Aorta (tissue), 5 donors: ENCODE measurements at regions not wholly inside any gene's neighbourhood (a gene's known extent, or its start where the extent isn't known, plus 50 kb on each side); places are given as distances from the start of the nearest gene placed in this dataset.

Experiments used
- ATAC-seq: fragments of 200-7000 bp; cut with Tn5 transposase; one replicate; pipeline ENCODE4 v1.9.1; 2022; ENCODE audit warnings: moderate library complexity; ENCODE audit not compliant: low FRiP score
- DNase-seq, 2 donors: peaks; one replicate each; pipeline ENCODE4 v3.0.0-alpha.2; 2020
- H3K27ac ChIP-seq, 2 donors: one replicate each; pipeline ENCODE4 v1.5.1; 2013; ENCODE audit warnings: low read length in 2 of 2, mild to moderate bottlenecking in 2 of 2, moderate library complexity in 2 of 2, control low read depth in 1 of 2, inconsistent platforms in 1 of 2, low read depth in 1 of 2
- H3K27me3 ChIP-seq, 2 donors: one replicate each; pipeline ENCODE4 v1.6.1; 2013; ENCODE audit warnings: control low read depth in 1 of 2, low read length in 1 of 2, mild to moderate bottlenecking in 1 of 2, moderate library complexity in 1 of 2; ENCODE audit not compliant: insufficient read depth in 2 of 2, control insufficient read depth in 1 of 2
- H3K36me3 ChIP-seq, 2 donors: one replicate each; pipeline ENCODE4 v1.6.1; 2013; ENCODE audit warnings: control low read depth in 1 of 2, low read length in 1 of 2, mild to moderate bottlenecking in 1 of 2; ENCODE audit not compliant: insufficient read depth in 2 of 2, control insufficient read depth in 1 of 2
- H3K4me1 ChIP-seq, 2 donors: one replicate each; pipeline ENCODE4 v1.6.1; 2013; ENCODE audit warnings: low read length in 2 of 2, control low read depth in 1 of 2, mild to moderate bottlenecking in 1 of 2, moderate library complexity in 1 of 2; ENCODE audit not compliant: insufficient read depth in 2 of 2, control insufficient read depth in 1 of 2
- H3K4me3 ChIP-seq, 2 donors: one replicate each; pipeline ENCODE4 v1.5.1; 2013; ENCODE audit warnings: low read length in 2 of 2, control low read depth in 1 of 2, mild to moderate bottlenecking in 1 of 2
- H3K9me3 ChIP-seq: one replicate; pipeline ENCODE4 v1.6.1; 2013; ENCODE audit warnings: mild to moderate bottlenecking, low read length; ENCODE audit not compliant: control insufficient read depth
- WGBS, 2 donors: extraction: QIAGEN DNeasy Blood & Tissue Kit; methylation state at CpG; one replicate each; pipeline ENCODE4 v1.1.7; 2013; 5-methylcytosine and 5-hydroxymethylcytosine counted together
- intact Hi-C, 2 donors: fragments of 100-400 bp; cut with DNase I; formaldehyde crosslinking; loops; one replicate each; pipeline versions ENCODE4 v1.14.2 to v1.15.0; 2022
- donor health status: healthy with polysubstance abuse.
- donor health status: Bipolar disorder and iron deficiency.
- donor health status: DM: no; HTN: no; CAD: no.
- donor health status: DM: no; HTN: no; CAD: no.
- donor health status: DM: yes; HTN: yes; CAD: no.

GRCh38 chr9:136611606-136612005 lies 51.1 kb upstream of the EGFL7 start:
- intact Hi-C loops = no loop called here
- Histone ChIP-seq H3K9me3 (no peaks in the 10 kb centered on the region), H3K27me3 (no peaks in the 10 kb centered on the region), H3K36me3 (no peaks in the 10 kb centered on the region), H3K27ac (no peak overlapping the region), H3K4me3 (no peak overlapping the region), H3K4me1 (no peaks in the 10 kb centered on the region)
- ATAC-seq (no peak), DNase-seq (no peak)
- WGBS, 2 donors = 95 to 96% methylated on average over 24 of the region's 24 CpGs

GRCh38 chr9:136611119-136611518 lies 51.6 kb upstream of the EGFL7 start:
- H3K36me3 ChIP-seq = no peaks in the 10 kb centered on the region
- no peaks in the 10 kb centered on the region for H3K4me1 ChIP-seq
- WGBS, 2 donors = 91 to 93% methylated on average over 8 to 11 of the region's 11 CpGs
- no peak overlapping the region for H3K4me3 ChIP-seq
- DNase-seq (no peak), ATAC-seq (no peak)
- intact Hi-C loops = no loop called here
- no peak overlapping the region for H3K27ac ChIP-seq
- H3K27me3 ChIP-seq = no peaks in the 10 kb centered on the region
- no peaks in the 10 kb centered on the region for H3K9me3 ChIP-seq

DNA sequence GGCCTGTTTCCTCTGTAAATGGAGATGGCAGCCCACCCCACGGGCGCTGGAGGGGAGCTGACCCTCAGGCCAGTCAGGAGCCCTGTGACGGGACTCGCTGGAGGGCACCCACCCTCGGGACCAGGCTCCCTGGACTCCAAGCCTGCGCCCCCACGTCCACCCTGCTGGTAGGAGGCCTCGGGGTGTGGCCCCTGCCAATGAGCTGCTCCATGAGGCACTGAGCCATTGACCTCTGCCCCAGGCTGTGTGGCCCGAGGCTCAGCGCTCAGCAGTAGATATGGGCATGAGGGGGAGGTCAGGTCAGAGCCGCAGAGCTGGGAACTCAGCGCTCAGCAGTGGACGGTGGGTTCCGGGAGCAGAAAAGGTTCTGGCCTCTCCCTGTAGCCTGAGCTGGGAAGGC lies 52.3 kb upstream of the EGFL7 start:
- H3K27me3 ChIP-seq = no peaks in the 10 kb centered on the region
- H3K9me3 ChIP-seq = no peaks in the 10 kb centered on the region
- ATAC-seq = no peak
- H3K4me3 ChIP-seq = no peak overlapping the region
- WGBS, 2 donors = 87% methylated on average over 14 of the region's 14 CpGs
- DNase-seq = no peak
- H3K4me1 ChIP-seq = no peaks in the 10 kb centered on the region
- H3K36me3 ChIP-seq = no peaks in the 10 kb centered on the region
- intact Hi-C loops = no loop called here
- H3K27ac ChIP-seq = no peak overlapping the region

DNA sequence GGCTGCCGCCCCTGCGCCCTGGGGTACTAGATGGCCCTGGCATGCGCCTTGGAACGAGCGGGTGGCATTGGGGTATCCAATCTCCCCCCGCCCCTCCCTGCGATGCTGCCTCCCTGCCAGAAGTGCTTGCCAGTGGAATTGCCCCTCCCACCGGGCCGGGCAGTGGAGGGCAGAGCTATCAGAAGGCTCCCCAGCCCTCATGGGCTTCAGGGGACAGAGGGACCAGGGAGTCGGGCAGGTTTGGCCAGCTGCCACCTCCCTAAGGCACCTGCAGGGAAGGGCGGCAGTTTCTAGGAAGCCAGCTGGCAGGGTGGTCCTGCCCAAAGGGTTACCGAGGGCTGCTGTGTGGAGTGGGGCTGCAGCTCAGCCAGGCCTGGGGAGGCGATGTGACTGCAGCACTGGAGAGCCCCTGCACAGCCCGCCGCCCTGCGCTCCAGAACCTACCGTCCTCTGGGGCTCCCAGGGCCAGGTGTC lies 52.8 kb upstream of the EGFL7 start:
- ATAC-seq (no peak), DNase-seq (no peak)
- H3K27ac ChIP-seq = no peak overlapping the region
- no peak overlapping the region for H3K4me3 ChIP-seq
- no peaks in the 10 kb centered on the region for H3K9me3 ChIP-seq
- 78 to 82% methylated on average over 17 of the region's 17 CpGs for WGBS, 2 donors
- H3K27me3 ChIP-seq = no peaks in the 10 kb centered on the region
- no peaks in the 10 kb centered on the region for H3K4me1 ChIP-seq
- intact Hi-C loops = loop anchor here in 1 of 2 donors (5.0 kb wide), 1 partner anchor 63 kb away; the partner anchor contains the start of gene NOTCH1
- H3K36me3 ChIP-seq = no peaks in the 10 kb centered on the region

- Histone ChIP-seq H3K36me3 (no peaks in the 10 kb centered on the region), H3K4me3 (no peak overlapping the region), H3K27me3 (no peaks in the 10 kb centered on the region), H3K4me1 (no peaks in the 10 kb centered on the region), H3K27ac (no peak overlapping the region), H3K9me3 (no peaks in the 10 kb centered on the region)
- no peak for ATAC-seq
- intact Hi-C loops = loop anchor here in 1 of 2 donors (5.0 kb wide), 1 partner anchor 62 kb away; the partner anchor contains the start of gene NOTCH1
- WGBS, 2 donors = 93 to 94% methylated on average over 5 to 6 of the region's 6 CpGs
- DNase-seq = no peak
Measured at GRCh38 chr9:136609160-136609475, 53.6 kb upstream of the EGFL7 start.

DNA sequence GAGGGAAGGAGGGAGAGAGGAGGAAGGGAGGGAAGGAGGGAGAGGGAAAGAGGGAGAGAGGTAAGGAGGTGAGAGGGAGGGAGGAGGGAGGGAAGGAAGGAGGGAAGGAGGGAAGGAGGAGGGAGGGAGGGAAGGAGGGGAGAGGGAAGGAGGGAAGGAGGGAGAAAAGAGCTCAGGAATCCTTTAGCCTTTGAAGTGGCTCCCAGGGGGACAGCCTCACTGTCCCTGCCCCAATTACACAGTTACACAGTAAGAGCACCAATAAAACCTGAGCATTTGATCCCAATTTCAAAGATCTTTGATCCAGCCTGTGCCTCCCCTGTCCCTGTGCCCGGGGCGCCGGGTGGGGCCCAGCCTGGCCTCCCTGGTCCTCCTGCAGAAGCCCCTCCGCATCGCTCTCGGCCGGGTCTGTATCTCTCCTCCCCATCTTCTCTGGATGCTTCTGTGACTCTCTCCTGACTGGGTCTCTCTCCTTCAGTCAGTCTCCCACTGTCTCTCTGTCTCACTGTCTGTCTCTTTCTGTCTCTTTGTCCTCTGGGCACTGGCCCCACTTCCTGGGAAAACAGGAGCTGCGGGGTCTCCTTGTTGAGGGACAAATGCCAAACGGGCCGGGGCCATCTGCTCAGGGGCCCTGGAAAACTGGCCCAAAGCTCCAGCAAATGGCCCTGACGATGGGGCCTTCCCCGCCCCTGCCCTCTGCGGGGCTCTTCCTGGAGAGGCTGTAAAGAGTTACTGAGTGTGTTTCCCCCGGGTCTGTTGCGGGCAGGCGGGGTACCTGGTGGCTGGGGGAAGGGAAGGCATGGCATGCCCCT lies 54.2 kb upstream of the EGFL7 start:
- intact Hi-C loops = loop anchor here in 1 of 2 donors (5.0 kb wide), 1 partner anchor 61 kb away; the partner anchor contains the start of gene NOTCH1
- no peak for DNase-seq
- ATAC-seq = no peak
- no peak overlapping the region for H3K27ac ChIP-seq
- H3K27me3 ChIP-seq = no peaks in the 10 kb centered on the region
- no peaks in the 10 kb centered on the region for H3K4me1 ChIP-seq
- WGBS, 2 donors = 89% methylated on average over 16 of the region's 16 CpGs
- no peaks in the 10 kb centered on the region for H3K36me3 ChIP-seq
- H3K4me3 ChIP-seq = no peak overlapping the region
- H3K9me3 ChIP-seq = no peaks in the 10 kb centered on the region

GRCh38 chr9:136607334-136607919 lies 55.3 kb upstream of the EGFL7 start:
- Histone ChIP-seq H3K27ac (no peak overlapping the region), H3K36me3 (no peaks in the 10 kb centered on the region), H3K27me3 (no peaks in the 10 kb centered on the region), H3K4me1 (no peaks in the 10 kb centered on the region), H3K4me3 (no peak overlapping the region), H3K9me3 (no peaks in the 10 kb centered on the region)
- intact Hi-C loops = loop anchor here in 1 of 2 donors (5.0 kb wide), 1 partner anchor 60 kb away; the partner anchor contains the start of gene NOTCH1
- DNase-seq (no peak), ATAC-seq (no peak)
- 93 to 94% methylated on average over 17 of the region's 17 CpGs for WGBS, 2 donors

DNA sequence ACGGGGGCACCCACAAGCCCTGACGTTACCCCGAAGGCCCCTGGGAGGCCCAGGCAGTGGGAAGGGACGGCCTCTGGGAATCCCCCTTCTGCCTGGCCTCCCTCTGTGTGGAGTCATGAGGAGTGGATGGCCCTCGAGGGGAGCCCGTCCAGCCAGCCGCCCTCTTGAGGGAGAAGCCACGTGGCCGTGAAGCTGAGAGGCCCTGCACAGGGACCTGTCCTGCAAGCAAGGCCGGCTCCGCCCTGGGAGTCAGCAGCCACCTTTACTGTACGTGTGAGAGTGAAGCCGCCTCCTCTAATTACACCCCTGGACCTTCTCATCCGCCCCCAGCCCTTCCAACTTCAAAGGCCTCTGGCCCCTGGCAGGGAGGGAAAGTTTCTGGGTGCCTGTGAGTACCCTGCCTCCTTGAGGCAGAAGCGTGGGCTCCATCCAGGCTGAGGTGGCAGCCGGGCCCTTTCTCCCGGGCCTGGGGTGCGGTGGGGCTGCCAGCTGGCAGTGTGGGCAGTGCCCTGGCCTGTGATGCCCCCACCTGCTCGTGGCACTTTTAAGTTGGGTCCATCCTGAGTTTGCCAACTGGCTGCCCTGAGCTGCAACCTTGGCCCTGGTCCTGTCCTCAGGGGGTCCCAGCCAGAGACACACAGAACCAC lies 55.9 kb upstream of the EGFL7 start:
- ATAC-seq = no peak
- DNase-seq = no peak
- H3K27me3 ChIP-seq = no peaks in the 10 kb centered on the region
- WGBS, 2 donors = 59 to 63% methylated on average over 17 to 19 of the region's 19 CpGs
- peak overlapping the region in 1 of 2 donors; percentile 60 for H3K27ac ChIP-seq
- no peak overlapping the region for H3K4me3 ChIP-seq
- no peaks in the 10 kb centered on the region for H3K9me3 ChIP-seq
- intact Hi-C loops = loop anchor here in 1 of 2 donors (5.0 kb wide), 1 partner anchor 60 kb away; the partner anchor contains the start of gene NOTCH1
- H3K36me3 ChIP-seq = no peaks in the 10 kb centered on the region
- no peaks in the 10 kb centered on the region for H3K4me1 ChIP-seq
